ENCODE measurements at regions not wholly inside any gene's neighbourhood (a gene's known extent, or its start where the extent isn't known, plus 50 kb on each side); places are given as distances from the start of the nearest gene placed in this dataset.
A peak's percentile ranks its signal among the peaks of the same experiment; 100 is the strongest.

DNA sequence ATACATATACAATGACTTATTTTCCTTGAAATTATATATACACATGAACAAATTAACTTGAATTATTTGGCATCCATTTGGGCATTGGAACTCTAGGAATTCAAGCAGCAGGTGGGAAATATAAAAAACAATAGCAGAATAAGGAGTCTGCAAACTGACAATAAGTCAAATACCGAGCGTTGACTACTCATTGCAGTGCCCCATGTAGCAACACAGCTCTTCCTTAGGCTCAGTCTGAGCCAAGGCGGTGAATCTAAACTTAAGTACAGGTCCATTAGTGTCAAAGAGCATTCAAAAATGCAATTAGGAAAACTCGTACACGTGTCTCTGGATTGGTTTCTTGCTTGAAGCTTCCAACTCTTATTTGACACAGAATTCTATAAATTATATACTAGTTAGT lies 462.5 kb upstream of the KLF12 start:
- no peaks in the 10 kb centered on the region for H3K36me3 ChIP-seq
- intact Hi-C loops (cut with DNase I), result no loop called here
- H3K9me3 ChIP-seq, result no peaks in the 10 kb centered on the region
- H3K4me1 ChIP-seq, result no peaks in the 10 kb centered on the region
- no peak for DNase-seq (ENCODE audit: extremely low spot score in 2 of 2)
- no peak for TF ChIP-seq POLR2AphosphoS5 (IDR thresholded peaks at IDR 0.05; ENCODE audit: insufficient read depth in 1 of 2, low read depth in 1 of 2)
- TF ChIP-seq, protein P1, sequence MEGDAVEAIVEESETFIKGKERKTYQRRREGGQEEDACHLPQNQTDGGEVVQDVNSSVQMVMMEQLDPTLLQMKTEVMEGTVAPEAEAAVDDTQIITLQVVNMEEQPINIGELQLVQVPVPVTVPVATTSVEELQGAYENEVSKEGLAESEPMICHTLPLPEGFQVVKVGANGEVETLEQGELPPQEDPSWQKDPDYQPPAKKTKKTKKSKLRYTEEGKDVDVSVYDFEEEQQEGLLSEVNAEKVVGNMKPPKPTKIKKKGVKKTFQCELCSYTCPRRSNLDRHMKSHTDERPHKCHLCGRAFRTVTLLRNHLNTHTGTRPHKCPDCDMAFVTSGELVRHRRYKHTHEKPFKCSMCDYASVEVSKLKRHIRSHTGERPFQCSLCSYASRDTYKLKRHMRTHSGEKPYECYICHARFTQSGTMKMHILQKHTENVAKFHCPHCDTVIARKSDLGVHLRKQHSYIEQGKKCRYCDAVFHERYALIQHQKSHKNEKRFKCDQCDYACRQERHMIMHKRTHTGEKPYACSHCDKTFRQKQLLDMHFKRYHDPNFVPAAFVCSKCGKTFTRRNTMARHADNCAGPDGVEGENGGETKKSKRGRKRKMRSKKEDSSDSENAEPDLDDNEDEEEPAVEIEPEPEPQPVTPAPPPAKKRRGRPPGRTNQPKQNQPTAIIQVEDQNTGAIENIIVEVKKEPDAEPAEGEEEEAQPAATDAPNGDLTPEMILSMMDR (IDR thresholded peaks at IDR 0.05), result no peak
- TF ChIP-seq POLR2A (IDR thresholded peaks at IDR 0.05), result no peak
- H3K27ac ChIP-seq, result no peak overlapping the region
- H3K4me3 ChIP-seq, result no peak overlapping the region
- no peaks in the 10 kb centered on the region for H3K27me3 ChIP-seq

DNA sequence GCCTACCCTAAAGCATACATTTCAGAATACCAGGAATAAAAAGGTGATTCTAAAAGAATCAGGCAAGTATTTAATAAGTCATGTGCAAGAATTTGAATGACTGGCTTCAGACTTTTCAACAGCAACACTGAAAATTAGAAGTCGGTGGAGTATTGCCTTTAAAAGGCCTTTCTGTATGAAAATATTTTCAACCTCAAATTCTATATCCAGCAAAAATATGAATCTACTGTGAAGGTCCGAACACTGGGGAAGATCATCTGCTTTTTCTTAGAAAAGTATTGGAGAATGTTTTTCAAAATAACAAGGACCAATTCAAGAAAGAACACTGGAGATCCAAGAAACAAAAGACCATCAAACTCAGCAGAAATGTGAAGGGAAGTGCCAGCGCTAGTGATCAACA lies 459.5 kb upstream of the KLF12 start:
- Histone ChIP-seq H3K36me3 (no peaks in the 10 kb centered on the region), H3K27me3 (no peaks in the 10 kb centered on the region), H3K27ac (no peak overlapping the region), H3K4me3 (no peak overlapping the region), H3K9me3 (no peaks in the 10 kb centered on the region), H3K4me1 (no peaks in the 10 kb centered on the region)
- no peak for DNase-seq (ENCODE audit: extremely low spot score in 2 of 2)
- TF ChIP-seq POLR2AphosphoS5 (IDR thresholded peaks at IDR 0.05; ENCODE audit: insufficient read depth in 1 of 2, low read depth in 1 of 2), result no peak
- TF ChIP-seq, protein P1 (IDR thresholded peaks at IDR 0.05), result no peak
- no peak for TF ChIP-seq POLR2A (IDR thresholded peaks at IDR 0.05)
- intact Hi-C loops (cut with DNase I), result no loop called here

DNA sequence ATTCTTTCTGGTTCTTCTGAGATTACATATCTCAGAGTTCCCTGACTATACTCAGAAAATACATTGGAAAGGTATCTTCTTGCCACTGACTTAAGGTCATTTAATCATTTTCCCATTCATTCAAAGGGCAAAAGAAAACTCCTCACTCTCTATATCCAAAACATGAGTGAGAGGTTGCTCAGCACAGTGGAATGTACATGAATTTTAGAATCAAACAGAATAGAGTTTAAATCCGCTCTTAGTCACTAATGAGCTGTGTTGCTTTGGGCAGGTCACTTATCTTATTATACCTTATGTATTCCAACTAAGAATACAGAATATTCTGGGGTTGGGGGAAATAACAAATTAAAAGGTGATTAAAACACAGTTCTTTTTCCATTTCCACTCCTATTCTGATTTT lies 452.6 kb upstream of the KLF12 start:
- Histone ChIP-seq H3K4me3 (no peak overlapping the region), H3K36me3 (no peaks in the 10 kb centered on the region), H3K4me1 (no peaks in the 10 kb centered on the region), H3K27me3 (no peaks in the 10 kb centered on the region), H3K27ac (no peak overlapping the region), H3K9me3 (no peaks in the 10 kb centered on the region)
- DNase-seq (ENCODE audit: extremely low spot score in 2 of 2), result no peak
- TF ChIP-seq, protein P1 (IDR thresholded peaks at IDR 0.05), result no peak
- TF ChIP-seq POLR2AphosphoS5 (IDR thresholded peaks at IDR 0.05; ENCODE audit: insufficient read depth in 1 of 2, low read depth in 1 of 2), result no peak
- no peak for TF ChIP-seq POLR2A (IDR thresholded peaks at IDR 0.05)
- intact Hi-C loops (cut with DNase I), result no loop called here

DNA sequence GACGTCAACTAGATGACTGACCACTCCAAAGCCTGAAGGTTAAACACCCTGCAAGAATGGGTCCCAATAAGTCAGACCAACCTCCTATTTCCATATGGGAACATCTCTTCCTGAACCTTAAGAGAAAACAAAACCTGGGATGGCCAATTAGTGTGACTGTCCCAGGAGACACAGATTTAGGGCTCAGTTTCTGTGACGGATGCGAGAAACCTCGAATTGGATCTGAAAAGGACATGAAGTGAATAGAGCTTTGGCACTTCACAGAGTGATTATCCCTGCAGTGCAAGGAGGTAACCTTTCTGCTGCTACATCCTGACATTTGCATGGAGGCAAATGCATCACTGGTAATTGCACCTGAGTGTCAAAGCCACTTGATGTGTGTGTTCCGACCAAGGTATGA lies 442.2 kb upstream of the KLF12 start:
- DNase-seq (ENCODE audit: extremely low spot score in 2 of 2), result no peak

DNA sequence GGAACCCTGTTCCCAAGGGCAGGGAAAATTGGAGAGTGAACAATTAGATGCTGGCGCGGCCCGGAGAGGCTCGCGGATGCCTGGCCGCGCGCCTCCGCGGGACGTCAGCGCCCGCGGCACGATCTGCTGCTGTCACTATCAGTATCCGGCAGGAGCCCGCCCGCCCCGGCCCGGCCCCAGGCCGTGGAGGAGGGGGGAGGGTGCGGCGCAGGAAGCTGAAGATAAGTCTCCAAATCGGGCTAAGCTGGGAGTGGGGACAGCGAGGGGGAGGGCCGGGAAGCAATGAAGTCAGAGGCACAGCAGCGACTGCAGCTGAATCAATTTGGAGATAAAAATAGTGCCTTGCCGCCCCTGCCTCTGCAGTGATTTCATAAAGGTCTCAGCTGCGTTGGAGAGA lies 441.5 kb upstream of the KLF12 start:
- Histone ChIP-seq H3K36me3 (no peaks in the 10 kb centered on the region), H3K4me1 (peaks cover 16% of the 10 kb centered on the region), H3K27ac (no peak overlapping the region), H3K9me3 (no peaks in the 10 kb centered on the region), H3K4me3 (peak overlapping the region; percentile 33 to 38), H3K27me3 (no peaks in the 10 kb centered on the region)
- TF ChIP-seq, protein P1 (IDR thresholded peaks at IDR 0.05), result no peak
- TF ChIP-seq POLR2A (IDR thresholded peaks at IDR 0.05), result no peak
- no peak for TF ChIP-seq POLR2AphosphoS5 (IDR thresholded peaks at IDR 0.05; ENCODE audit: insufficient read depth in 1 of 2, low read depth in 1 of 2)
- DNase-seq (ENCODE audit: extremely low spot score in 2 of 2), result no peak
- intact Hi-C loops (cut with DNase I), result no loop called here

More for the DNA sequence above, 442.2 kb upstream of the KLF12 start:
- H3K36me3 ChIP-seq, result no peaks in the 10 kb centered on the region
- TF ChIP-seq POLR2A (IDR thresholded peaks at IDR 0.05) (no peak), POLR2AphosphoS5 (IDR thresholded peaks at IDR 0.05; ENCODE audit: insufficient read depth in 1 of 2, low read depth in 1 of 2) (no peak)
- TF ChIP-seq, protein P1 (IDR thresholded peaks at IDR 0.05), result no peak
- peaks cover 16% of the 10 kb centered on the region for H3K4me1 ChIP-seq
- intact Hi-C loops (cut with DNase I), result no loop called here
- H3K27ac ChIP-seq, result no peak overlapping the region
- no peaks in the 10 kb centered on the region for H3K9me3 ChIP-seq
- no peaks in the 10 kb centered on the region for H3K27me3 ChIP-seq
- H3K4me3 ChIP-seq, result peak overlapping the region in 1 of 2 donors; percentile 33
